GM18505 (cell line): ENCODE measurements at regions not wholly inside any gene's neighbourhood (a gene's known extent, or its start where the extent isn't known, plus 50 kb on each side); places are given as distances from the start of the nearest gene placed in this dataset.

Experiments
- ATAC-seq: cut with Tn5 transposase; IDR thresholded peaks from one replicate; pipeline ENCODE4 v1.9.1; 2021; ENCODE audit not compliant: unreplicated experiment
- POLR2A ChIP-seq: IDR thresholded peaks from 4 replicates; pipeline ENCODE4 v1.6.1; 2011; ENCODE audit warnings: borderline replicate concordance; ENCODE audit not compliant: insufficient read depth, insufficient read length; ENCODE audit errors: extremely low read depth

DNA sequence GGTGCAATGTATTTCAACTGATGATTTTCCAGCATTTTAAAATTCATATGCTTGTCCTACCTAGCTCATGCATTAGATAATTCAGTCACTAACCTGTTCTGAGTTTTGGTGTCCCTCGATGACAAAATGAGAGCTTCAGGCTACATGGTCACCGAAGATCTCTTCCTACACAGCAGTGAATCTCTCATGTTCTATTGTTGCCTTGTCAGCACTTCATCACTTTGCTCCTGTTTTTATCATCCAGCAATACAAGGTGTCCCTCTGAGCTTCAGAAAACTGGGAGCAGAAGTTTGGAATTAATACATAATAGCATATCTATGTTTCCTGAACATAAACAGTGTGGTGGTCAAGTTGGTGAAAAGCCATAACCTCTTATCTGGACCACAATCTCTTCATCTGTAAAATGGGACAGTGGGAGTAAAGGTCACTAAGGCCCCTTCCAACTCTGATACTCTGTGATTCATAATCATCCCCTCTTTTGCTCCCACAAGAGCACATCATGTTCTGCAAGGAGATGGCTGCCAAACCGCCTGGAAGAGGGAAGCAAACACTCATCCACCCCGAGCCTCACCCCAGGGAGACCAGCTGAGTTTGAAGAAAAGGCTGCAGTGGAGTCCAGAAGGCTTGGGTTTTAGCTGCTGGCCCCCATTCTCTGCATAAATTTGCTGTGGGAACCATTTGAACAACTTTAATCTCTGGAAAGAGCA, 137.9 kb upstream of the F3 start:
- ATAC-seq: no peak
- TF ChIP-seq POLR2A: no peak

DNA sequence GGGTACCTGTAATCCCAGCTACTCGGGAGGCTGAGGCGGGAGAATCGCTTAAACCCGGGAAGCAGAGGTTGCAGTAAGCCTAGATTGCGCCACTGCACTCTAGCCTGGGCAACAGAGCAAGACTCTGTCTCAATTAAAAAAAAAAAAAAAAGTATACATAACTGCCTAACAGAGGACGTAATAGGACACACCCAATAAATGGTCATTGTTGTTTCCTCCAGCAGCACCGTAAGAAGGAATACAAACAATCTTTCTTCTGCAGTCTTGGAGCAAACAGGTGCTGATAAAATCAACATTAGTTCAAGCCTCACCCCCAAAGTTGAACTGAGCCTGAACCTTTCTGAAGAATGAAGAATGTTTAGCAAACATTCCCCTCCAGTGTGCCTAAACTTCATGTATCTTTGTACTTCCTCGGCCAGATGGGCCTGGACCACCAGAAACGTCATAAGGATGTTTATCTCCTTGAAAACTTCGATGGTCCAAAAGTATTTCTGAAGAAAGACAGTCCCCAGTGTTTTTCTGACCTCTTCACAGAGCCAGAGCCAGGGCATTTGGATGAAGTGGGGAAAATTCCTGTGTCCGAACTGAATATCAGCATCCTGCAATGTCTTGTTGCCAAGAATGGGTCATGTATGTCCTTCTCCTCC, 136.8 kb upstream of the F3 start:
- ATAC-seq: no peak
- no peak for TF ChIP-seq POLR2A

DNA sequence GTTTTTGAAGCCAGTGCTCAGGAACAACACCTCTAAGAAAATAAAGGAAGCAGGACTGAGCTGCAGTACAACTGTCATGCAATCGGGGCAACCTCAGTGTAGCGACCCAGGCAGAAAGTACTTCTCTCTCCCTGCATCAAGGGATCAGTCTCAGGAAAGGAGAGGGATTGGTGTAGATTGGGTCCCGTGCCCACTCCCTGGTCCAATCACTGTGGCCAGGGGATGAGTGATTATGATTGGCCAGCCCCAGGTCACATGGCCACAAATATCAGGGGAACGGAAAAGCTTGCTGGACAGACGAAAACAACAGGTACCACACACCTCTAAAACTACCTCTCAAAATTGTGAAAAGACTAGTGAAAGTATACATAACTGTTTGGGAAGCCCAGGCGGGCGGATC, 136.2 kb upstream of the F3 start:
- TF ChIP-seq POLR2A: no peak
- no peak for ATAC-seq

DNA sequence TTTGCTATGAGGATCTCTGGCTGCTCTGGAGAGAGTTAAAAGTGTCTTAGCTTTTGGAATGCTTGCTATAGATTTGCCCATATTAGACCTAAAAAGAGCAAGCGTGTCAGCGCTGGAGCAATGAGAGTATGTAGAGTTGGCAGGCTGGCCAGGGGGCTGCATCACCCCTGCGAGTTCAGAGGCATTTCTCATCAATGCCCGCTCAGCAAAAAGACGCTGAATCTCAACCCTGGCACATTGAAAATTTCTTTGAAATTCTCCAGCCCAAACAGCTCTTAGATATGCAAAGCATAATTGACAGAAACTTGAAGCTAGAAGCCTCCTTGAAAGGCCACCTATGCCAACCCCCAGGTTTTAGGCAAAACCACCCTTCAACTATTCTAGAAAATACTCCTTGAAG, 135.5 kb upstream of the F3 start:
- ATAC-seq: no peak
- TF ChIP-seq POLR2A: no peak

DNA sequence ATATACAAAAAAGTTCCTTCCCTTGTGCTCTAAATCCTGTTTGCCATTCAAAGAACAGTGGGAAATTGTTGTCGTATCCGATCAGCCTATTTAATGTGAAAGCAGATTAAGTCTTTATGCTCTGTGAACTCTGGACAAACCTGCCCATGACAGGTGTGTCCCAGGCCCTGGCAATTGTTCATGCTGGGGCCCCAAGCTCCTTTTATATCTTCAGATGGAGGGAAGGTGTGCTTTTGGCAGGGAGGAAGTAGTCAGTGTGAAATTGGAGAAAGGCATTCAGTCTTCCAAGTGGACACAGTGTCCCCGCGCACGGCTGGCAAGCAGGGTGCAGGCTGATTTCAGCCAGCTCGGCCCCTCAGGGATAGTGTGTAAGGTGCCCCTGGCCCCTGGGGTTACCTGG, 135.1 kb upstream of the F3 start:
- ATAC-seq: no peak
- no peak for TF ChIP-seq POLR2A

DNA sequence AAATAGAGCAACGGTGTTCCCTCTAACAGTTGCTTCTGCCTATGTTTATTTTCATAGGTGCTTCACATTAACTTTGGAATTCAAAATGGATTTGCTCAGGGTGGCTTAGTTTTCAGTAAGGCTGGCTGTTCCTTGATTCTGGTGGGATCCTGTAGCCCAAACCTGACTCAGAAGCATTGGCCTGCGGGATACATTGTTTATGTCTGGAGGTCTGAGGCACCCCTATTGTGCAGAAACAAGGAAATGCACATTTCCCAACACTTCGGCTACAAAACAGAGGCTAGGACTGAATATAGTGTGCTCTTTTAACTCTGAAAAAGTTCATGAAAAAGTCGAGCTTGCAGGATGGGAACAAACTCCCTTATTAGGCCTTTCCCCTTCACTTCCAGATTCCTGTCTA, 133.8 kb upstream of the F3 start:
- no peak for ATAC-seq
- no peak for TF ChIP-seq POLR2A

DNA sequence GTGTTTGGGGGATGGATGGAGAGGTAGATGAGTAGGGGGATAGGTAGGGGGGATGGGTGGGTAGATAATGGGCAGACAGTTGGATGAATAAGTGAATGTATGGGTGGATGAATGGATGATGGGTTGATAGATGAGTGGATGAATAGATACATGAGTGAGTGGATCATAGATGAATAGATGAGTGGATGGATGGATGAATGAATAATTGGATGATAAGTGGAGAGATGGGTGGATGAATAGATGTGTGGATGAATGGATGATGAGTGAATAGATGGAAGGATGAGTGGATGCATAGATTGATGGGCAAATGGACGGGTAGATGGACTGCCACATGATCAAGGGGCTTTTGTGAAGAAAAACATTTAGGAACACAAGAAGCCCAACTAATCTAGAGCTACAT, 133.3 kb upstream of the F3 start:
- no peak for TF ChIP-seq POLR2A
- ATAC-seq: no peak

DNA sequence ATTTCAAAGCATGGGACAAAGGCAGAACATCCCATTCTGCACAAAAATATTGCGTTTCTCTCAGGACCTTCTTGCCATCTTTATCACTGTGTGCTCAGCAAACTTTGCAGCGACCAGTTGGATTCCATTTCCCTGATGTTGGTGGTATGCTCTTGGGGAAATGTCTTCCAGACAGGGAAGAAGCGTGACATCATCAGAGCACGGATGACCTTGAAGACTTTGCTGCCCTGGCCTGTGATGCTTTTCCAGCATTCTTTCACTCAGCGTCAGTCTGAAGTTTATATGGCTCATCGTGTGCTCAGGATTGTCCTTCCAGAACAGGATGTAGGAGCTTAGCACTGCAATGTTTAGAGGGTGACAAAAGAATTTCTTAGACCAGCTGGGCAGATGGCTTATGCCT, 131.4 kb upstream of the F3 start:
- TF ChIP-seq POLR2A: no peak

DNA sequence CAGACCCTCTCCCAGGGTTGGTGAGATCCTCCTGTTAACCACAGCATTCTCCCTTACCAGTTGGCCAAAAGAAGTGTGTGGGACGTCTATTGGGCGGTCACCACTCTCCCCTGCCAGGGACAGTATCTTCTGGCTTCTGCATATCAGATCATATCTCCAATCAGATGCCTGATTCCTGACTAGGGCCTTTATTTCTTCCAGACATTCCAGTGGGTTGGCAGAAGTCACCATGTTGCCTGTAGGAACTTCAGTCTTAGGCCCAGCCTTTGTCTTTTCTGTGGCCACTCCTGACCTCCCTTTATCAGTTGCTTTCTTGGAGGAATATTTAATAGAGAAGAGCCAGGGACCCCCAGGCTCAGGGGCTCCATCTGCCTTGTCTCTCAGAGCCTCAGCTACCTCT, 130.4 kb upstream of the F3 start:
- ATAC-seq: no peak
- TF ChIP-seq POLR2A: no peak

More for the DNA sequence above, 131.4 kb upstream of the F3 start:
- ATAC-seq: no peak

DNA sequence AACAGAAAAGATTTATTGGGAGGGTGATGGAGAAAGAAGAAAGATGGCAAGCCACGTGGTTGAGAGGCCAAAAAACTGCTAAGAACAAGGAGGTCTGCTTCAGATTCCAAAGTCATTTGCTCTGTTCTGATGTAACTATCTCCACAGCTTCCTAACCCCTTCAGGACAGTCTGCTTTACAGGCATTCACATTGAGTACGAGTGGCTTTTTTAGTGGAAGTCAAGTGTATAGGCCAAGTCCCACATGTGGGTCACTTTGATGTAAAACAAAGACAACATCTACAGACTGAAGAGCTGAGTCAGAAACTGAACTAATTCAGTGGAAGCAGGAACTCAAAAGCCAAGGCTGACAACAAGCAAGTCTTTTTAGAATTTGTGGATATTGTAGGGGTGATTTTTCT, 128.7 kb upstream of the F3 start:
- ATAC-seq: no peak

DNA sequence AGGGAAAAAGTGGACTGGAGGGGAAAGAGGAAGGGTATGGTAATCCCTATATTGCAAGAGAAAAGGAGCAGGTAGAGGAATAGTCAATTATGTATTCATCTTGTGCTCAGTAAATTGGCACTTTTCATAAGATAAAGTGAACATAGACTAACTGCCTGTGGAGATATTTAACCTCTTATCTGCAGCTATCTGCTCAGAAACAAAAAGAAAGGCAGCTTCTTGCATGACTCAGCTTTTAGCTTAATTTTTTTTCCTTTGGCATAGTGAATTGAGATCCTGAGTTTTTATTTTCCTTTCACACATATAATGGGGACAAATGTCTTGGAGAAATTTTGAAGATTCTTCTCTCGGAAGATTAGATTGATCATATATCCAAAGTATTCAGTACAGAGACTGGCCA, 127.6 kb upstream of the F3 start:
- TF ChIP-seq POLR2A: no peak
- no peak for ATAC-seq

More for the DNA sequence above, 128.7 kb upstream of the F3 start:
- TF ChIP-seq POLR2A: no peak

DNA sequence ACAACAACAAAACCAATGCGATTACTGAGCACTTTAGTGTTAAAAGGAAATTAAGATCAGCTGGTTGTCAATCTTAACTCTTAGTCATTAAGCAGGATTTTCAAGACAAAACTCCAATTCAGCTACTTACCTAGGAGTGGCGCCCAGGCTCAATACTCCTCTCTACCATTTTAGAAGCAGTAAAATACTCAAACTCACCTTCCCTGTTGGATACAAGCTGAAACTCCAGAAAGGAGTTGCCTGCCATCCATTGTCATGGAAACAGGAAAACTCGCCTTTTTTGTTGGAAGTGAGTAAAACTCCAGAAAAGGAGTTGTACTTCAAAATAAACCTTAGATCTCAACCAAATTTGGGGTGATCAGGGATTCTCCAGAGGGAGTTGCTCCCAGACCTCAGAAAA, 127.0 kb upstream of the F3 start:
- ATAC-seq: no peak
- TF ChIP-seq POLR2A: no peak

DNA sequence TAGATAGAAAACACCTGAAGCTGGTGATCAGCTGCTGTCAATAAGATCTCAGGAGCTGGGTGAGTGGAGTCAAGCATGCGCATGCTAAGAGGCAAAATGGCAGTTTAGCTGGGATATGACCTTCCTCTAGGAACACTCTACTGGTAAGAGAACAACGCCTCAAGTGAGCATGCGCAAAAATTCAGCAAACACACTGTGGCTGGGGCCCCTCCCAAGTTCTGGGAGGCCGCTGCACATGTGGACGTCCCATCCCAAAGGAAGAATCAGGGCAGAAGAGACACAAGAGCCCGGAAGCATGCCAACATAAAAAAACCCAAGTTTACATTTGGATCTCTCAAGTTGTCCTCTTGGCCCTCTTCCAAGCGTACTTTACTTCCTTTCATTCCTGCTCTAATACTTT, 126.3 kb upstream of the F3 start:
- TF ChIP-seq POLR2A: no peak

DNA sequence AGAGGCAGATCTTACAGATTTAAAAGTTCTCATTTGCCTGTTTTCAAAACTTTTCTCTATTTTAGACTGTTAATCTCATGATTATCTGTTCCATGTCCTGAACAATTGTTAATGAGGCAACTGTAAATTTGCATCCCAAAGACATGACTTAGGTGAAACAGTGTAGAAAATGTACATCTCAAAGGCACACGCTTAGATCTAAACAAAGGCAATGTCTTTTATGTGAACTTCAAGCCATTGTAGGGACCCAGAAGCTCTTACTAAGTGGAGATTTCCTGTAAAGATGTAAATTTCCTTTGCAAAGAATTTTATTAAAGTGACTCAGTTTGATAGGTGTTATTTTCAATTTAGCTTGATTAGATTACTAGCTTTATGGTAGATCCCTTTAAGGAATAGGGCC, 125.2 kb upstream of the F3 start:
- ATAC-seq: no peak

More for the DNA sequence above, 126.3 kb upstream of the F3 start:
- no peak for ATAC-seq

More for the DNA sequence above, 125.2 kb upstream of the F3 start:
- TF ChIP-seq POLR2A: no peak
